Skin epidermis (tissue), 12 donors: ENCODE measurements at regions not wholly inside any gene's neighbourhood (a gene's known extent, or its start where the extent isn't known, plus 50 kb on each side); places are given as distances from the start of the nearest gene placed in this dataset.

Experiments
- H3K27ac ChIP-seq, 21 experiments: fragments of 200-600 bp; sonication (generic) in 11 of 21; one replicate each; pipeline ENCODE4 v1.5.0; 2020; ENCODE audit warnings: mild to moderate bottlenecking in 3 of 21, inconsistent platforms in 2 of 21, moderate library complexity in 2 of 21
- H3K4me3 ChIP-seq, 7 experiments: fragments of 200-600 bp; sonication (generic) in 2 of 7; one replicate each; pipeline ENCODE4 v1.5.0; 2020; ENCODE audit warnings: inconsistent platforms in 2 of 7, mild to moderate bottlenecking in 2 of 7, moderate library complexity in 1 of 7

GRCh38 chr3:6098516-6099157 is 762.3 kb upstream of the GRM7 start:
- Histone ChIP-seq H3K27ac (no peak overlapping the region), H3K4me3 (no peak overlapping the region)

GRCh38 chr3:6099458-6100075 is 761.3 kb upstream of the GRM7 start:
- Histone ChIP-seq H3K27ac (no peak overlapping the region), H3K4me3 (no peak overlapping the region)

- H3K27ac ChIP-seq = no peak overlapping the region
- no peak overlapping the region for H3K4me3 ChIP-seq
Observed at GRCh38 chr3:6105187-6105586, 755.7 kb upstream of the GRM7 start.

GRCh38 chr3:6108957-6109356 is 752.0 kb upstream of the GRM7 start:
- H3K4me3 ChIP-seq = no peak overlapping the region
- H3K27ac ChIP-seq = no peak overlapping the region

GRCh38 chr3:6110451-6110850 is 750.5 kb upstream of the GRM7 start:
- Histone ChIP-seq H3K27ac (no peak overlapping the region), H3K4me3 (no peak overlapping the region)

- H3K4me3 ChIP-seq = no peak overlapping the region
- H3K27ac ChIP-seq = no peak overlapping the region
Observed at GRCh38 chr3:6112546-6112945, 748.4 kb upstream of the GRM7 start.

- H3K27ac ChIP-seq = no peak overlapping the region
- H3K4me3 ChIP-seq = no peak overlapping the region
Observed at GRCh38 chr3:6113338-6113737, 747.6 kb upstream of the GRM7 start.

- Histone ChIP-seq H3K4me3 (no peak overlapping the region), H3K27ac (no peak overlapping the region)
Observed at GRCh38 chr3:6119367-6119766, 741.5 kb upstream of the GRM7 start.

- H3K4me3 ChIP-seq = no peak overlapping the region
- H3K27ac ChIP-seq = no peak overlapping the region
Observed at GRCh38 chr3:6120786-6121185, 740.1 kb upstream of the GRM7 start.

GRCh38 chr3:6124875-6125274 is 736.0 kb upstream of the GRM7 start:
- H3K27ac ChIP-seq = no peak overlapping the region
- H3K4me3 ChIP-seq = no peak overlapping the region

GRCh38 chr3:6125520-6125919 is 735.4 kb upstream of the GRM7 start:
- H3K27ac ChIP-seq = no peak overlapping the region

GRCh38 chr3:6132684-6133432 is 728.1 kb upstream of the GRM7 start:
- Histone ChIP-seq H3K27ac (no peak overlapping the region), H3K4me3 (no peak overlapping the region)

More at GRCh38 chr3:6125520-6125919, 735.4 kb upstream of the GRM7 start:
- H3K4me3 ChIP-seq = no peak overlapping the region

GRCh38 chr3:6142707-6143106 is 718.2 kb upstream of the GRM7 start:
- H3K4me3 ChIP-seq = no peak overlapping the region

GRCh38 chr3:6147883-6148282 is 713.0 kb upstream of the GRM7 start:
- Histone ChIP-seq H3K4me3 (no peak overlapping the region), H3K27ac (no peak overlapping the region)

More at GRCh38 chr3:6142707-6143106, 718.2 kb upstream of the GRM7 start:
- H3K27ac ChIP-seq = no peak overlapping the region

- Histone ChIP-seq H3K27ac (no peak overlapping the region), H3K4me3 (no peak overlapping the region)
Observed at GRCh38 chr3:6155650-6156338, 705.1 kb upstream of the GRM7 start.

GRCh38 chr3:6165951-6166350 is 695.0 kb upstream of the GRM7 start:
- no peak overlapping the region for H3K27ac ChIP-seq
- H3K4me3 ChIP-seq = no peak overlapping the region

- Histone ChIP-seq H3K4me3 (no peak overlapping the region), H3K27ac (no peak overlapping the region)
Observed at GRCh38 chr3:6168256-6168655, 692.7 kb upstream of the GRM7 start.

- Histone ChIP-seq H3K27ac (no peak overlapping the region), H3K4me3 (no peak overlapping the region)
Observed at GRCh38 chr3:6172871-6173642, 687.9 kb upstream of the GRM7 start.

- no peak overlapping the region for H3K27ac ChIP-seq
Observed at GRCh38 chr3:6177417-6177816, 683.5 kb upstream of the GRM7 start.

GRCh38 chr3:6179761-6180160 is 681.2 kb upstream of the GRM7 start:
- H3K4me3 ChIP-seq = no peak overlapping the region
- H3K27ac ChIP-seq = no peak overlapping the region

More at GRCh38 chr3:6177417-6177816, 683.5 kb upstream of the GRM7 start:
- H3K4me3 ChIP-seq = no peak overlapping the region
